Body of pancreas (tissue), 4 donors: ENCODE measurements at regions not wholly inside any gene's neighbourhood (a gene's known extent, or its start where the extent isn't known, plus 50 kb on each side); places are given as distances from the start of the nearest gene placed in this dataset.

Experiments
- ATAC-seq: fragments of 150-250 bp; one replicate; pipeline ENCODE4 v1.9.1; 2016
- DNase-seq, 4 donors: peaks; one replicate each; pipeline ENCODE4 v3.0.0-alpha.2; 2019
- H3K27ac ChIP-seq, 4 donors: fragments of 200-600 bp; sonication (generic); 1 replicate in 3 of 4; 2 replicates in 1 of 4; pipeline versions ENCODE4 v1.5.1 to v1.6.1; 2016 to 2019; ENCODE audit warnings: mild to moderate bottlenecking in 1 of 4, mixed read lengths in 1 of 4, moderate library complexity in 1 of 4
- H3K27me3 ChIP-seq, 2 donors: fragments of 200-600 bp; sonication (generic); one replicate each; pipeline ENCODE4 v1.6.0; 2016; ENCODE audit warnings: mild to moderate bottlenecking in 1 of 2
- H3K36me3 ChIP-seq, 2 donors: fragments of 200-600 bp; sonication (generic); replicated peaks in 1 of 2; 2 replicates each; pipeline ENCODE4 v1.5.1; 2016; ENCODE audit warnings: low read depth in 2 of 2; ENCODE audit not compliant: insufficient read depth in 1 of 2
- H3K4me1 ChIP-seq: fragments of 200-600 bp; sonication (generic); one replicate; pipeline ENCODE4 v1.6.0; 2016
- H3K4me3 ChIP-seq, 2 donors: fragments of 200-600 bp; sonication (generic); 1 replicate in 1 of 2; 2 replicates in 1 of 2; pipeline ENCODE4 v1.5.1; 2016 to 2019
- H3K9me3 ChIP-seq, 3 donors: fragments of 200-600 bp; sonication (generic); 1 replicate in 2 of 3; 2 replicates in 1 of 3; pipeline ENCODE4 v1.5.1; 2016
- POLR2A ChIP-seq, 3 donors: fragments of 450-650 bp; IDR thresholded peaks; one replicate each; pipeline ENCODE4 v1.6.1; 2016; ENCODE audit warnings: antibody characterized with exemption in 3 of 3, mild to moderate bottlenecking in 2 of 3
- WGBS, 2 donors: methylation state at CpG; one replicate each; pipeline ENCODE4 v1.1.5; 2017; 5-methylcytosine and 5-hydroxymethylcytosine counted together
- intact Hi-C: fragments of 100-400 bp; cut with DNase I; formaldehyde crosslinking; loops from one replicate; pipeline ENCODE4 v1.15.1; 2023
- TF ChIP-seq, protein P1 (sequence below), 7 experiments: fragments of 450-650 bp in 4 of 7; fragments of 200-600 bp in 3 of 7; sonication (generic) in 3 of 7; IDR thresholded peaks; one replicate each; pipeline ENCODE4 v1.5.1; 2016 to 2019; ENCODE audit warnings: antibody characterized with exemption in 7 of 7

DNA sequence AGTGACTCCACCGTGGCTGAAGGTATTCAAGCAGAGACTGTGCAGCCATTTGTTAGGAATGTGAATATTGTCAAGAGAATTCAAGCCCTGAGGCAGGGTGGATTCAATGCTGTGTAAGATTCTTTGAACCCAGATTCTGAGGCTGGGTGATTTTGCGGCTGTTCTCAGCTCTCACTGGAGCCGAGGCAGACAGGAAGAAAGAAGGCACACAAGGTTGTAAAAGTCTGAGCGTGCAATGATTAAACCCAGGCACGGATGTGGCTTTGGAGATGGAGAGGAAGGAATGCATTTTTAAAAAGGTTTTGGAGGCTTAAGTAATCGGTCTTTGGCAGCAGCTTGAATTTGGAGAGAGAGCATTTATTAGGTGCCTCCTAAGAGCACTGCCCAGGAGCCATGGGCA lies 187.9 kb downstream of the KATNAL1 start:
- H3K27me3 ChIP-seq, result no peaks in the 10 kb centered on the region
- intact Hi-C loops, result loop anchor here (10.0 kb wide), 1 partner anchor 605 kb away; no protein-coding TSS in a partner anchor
- H3K9me3 ChIP-seq, result no peaks in the 10 kb centered on the region
- DNase-seq (no peak), ATAC-seq (no peak)
- no peak overlapping the region for H3K27ac ChIP-seq
- 37 to 46% methylated on average over 6 of the region's 6 CpGs for WGBS, 2 donors
- TF ChIP-seq, protein P1, sequence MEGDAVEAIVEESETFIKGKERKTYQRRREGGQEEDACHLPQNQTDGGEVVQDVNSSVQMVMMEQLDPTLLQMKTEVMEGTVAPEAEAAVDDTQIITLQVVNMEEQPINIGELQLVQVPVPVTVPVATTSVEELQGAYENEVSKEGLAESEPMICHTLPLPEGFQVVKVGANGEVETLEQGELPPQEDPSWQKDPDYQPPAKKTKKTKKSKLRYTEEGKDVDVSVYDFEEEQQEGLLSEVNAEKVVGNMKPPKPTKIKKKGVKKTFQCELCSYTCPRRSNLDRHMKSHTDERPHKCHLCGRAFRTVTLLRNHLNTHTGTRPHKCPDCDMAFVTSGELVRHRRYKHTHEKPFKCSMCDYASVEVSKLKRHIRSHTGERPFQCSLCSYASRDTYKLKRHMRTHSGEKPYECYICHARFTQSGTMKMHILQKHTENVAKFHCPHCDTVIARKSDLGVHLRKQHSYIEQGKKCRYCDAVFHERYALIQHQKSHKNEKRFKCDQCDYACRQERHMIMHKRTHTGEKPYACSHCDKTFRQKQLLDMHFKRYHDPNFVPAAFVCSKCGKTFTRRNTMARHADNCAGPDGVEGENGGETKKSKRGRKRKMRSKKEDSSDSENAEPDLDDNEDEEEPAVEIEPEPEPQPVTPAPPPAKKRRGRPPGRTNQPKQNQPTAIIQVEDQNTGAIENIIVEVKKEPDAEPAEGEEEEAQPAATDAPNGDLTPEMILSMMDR (IDR thresholded peaks at IDR 0.05), result no peak
- no peak for TF ChIP-seq POLR2A (IDR thresholded peaks at IDR 0.05)
- H3K36me3 ChIP-seq, result no peaks in the 10 kb centered on the region
- H3K4me3 ChIP-seq, result no peak overlapping the region
- peaks cover 16% of the 10 kb centered on the region for H3K4me1 ChIP-seq

DNA sequence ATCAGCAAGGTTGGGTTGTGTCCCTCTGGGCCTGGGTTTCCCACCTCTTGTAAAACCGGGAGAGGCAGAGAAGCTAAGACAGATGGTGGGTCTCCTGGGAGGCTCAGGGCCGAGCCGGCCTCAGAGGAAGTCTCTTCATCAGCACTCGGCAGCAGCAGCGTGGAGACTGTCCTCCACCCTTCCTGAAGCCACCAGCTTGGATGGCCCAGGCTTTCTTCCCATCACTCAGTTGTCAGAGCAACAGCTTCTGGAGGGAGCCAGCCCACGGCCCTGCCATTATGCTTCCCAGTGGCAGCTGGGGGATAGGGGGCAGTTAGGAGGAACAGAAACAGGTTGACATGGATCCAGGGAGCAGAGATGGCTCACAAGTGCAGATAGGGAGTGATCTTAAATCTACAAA lies 191.0 kb downstream of the KATNAL1 start:
- no peaks in the 10 kb centered on the region for H3K9me3 ChIP-seq
- 70 to 73% methylated on average over 6 of the region's 6 CpGs for WGBS, 2 donors
- peaks cover 37% of the 10 kb centered on the region for H3K4me1 ChIP-seq
- ATAC-seq (no peak), DNase-seq (no peak)
- no peak overlapping the region for H3K27ac ChIP-seq
- intact Hi-C loops, result loop anchor here (10.0 kb wide), 1 partner anchor 602 kb away; no protein-coding TSS in a partner anchor
- H3K27me3 ChIP-seq, result no peaks in the 10 kb centered on the region
- no peak for TF ChIP-seq POLR2A (IDR thresholded peaks at IDR 0.05)
- TF ChIP-seq, protein P1 (IDR thresholded peaks at IDR 0.05), result no peak
- no peak overlapping the region for H3K4me3 ChIP-seq
- H3K36me3 ChIP-seq, result no peaks in the 10 kb centered on the region

DNA sequence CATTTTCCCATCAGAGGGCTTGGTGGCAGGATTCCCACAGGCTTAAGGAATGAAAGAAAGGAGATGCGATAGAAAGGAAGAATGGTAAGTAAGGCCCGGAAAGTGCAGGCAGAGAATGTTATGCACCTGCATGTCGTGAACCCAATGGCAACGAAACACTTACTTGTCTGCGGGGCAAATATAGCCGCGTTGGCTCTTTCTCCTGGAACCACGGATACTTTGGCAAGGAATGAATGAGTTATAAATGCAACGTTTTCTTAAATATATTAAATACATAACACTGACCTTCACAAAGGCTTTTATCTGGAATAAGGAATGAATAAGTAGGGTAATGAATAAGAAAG lies 192.1 kb downstream of the KATNAL1 start:
- no peaks in the 10 kb centered on the region for H3K27me3 ChIP-seq
- ATAC-seq, result peak; percentile 10

DNA sequence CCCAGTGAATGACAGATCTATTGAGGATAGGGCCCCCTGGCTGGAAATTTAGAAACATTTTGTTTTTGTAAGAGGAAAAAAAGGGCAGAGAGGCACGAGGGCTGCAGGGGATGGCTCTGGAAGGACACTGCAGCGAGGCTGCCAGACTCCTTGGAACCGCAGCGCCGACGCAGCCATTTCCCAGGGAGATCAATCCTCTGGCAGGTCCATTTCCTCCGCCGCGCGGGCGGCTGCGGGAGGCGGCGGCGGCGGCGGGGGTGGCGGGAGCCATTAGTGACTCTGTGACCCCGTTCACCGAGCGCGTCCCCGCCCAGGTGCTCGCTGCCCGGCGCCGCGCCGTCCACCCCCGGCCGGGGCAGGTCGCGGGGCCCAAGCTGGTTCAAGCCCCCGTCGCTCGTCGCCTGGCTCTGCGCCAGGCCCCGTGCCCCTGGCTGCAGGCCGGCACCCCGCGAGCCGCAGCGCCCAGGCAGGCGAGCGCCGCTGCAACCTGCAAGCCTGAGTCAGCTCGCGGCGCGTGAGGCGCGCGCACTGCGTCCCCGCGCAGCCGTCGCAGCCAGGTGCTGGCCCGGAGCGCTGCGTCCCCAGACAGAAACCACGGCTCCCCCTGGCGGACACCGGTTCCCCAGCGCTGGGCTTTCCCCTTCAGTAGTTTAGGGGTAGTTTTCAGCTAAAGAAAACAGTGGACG lies 192.6 kb downstream of the KATNAL1 start:
- Histone ChIP-seq H3K27ac (peak overlapping the region; percentile 75 to 91 (median 82)), H3K4me1 (peaks cover 36% of the 10 kb centered on the region), H3K9me3 (no peaks in the 10 kb centered on the region), H3K4me3 (peak overlapping the region in 1 of 2 donors; percentile 26), H3K36me3 (no peaks in the 10 kb centered on the region), H3K27me3 (no peaks in the 10 kb centered on the region)
- intact Hi-C loops, result loop anchor here (5.0 to 10.0 kb wide), 2 partner anchors 337 to 600 kb away; no protein-coding TSS in a partner anchor
- ATAC-seq, result peak; percentile 87
- TF ChIP-seq, protein P1 (IDR thresholded peaks at IDR 0.05), result peak; percentile 87 to 97 (median 93)
- peak; percentile 33 to 61 (median 50) for TF ChIP-seq POLR2A (IDR thresholded peaks at IDR 0.05)
- 0 to 1% methylated on average over 16 to 59 of the region's 67 CpGs for WGBS, 2 donors
- DNase-seq, result peak; percentile 92 to 96 (median 92)

More for the DNA sequence above, 192.1 kb downstream of the KATNAL1 start:
- Histone ChIP-seq H3K9me3 (no peaks in the 10 kb centered on the region), H3K27ac (peak overlapping the region in 3 of 4 donors; percentile 78 to 91 (median 86)), H3K36me3 (no peaks in the 10 kb centered on the region), H3K4me1 (peaks cover 37% of the 10 kb centered on the region), H3K4me3 (no peak overlapping the region)
- intact Hi-C loops, result loop anchor here (10.0 kb wide), 1 partner anchor 600 kb away; no protein-coding TSS in a partner anchor
- DNase-seq, result no peak
- TF ChIP-seq, protein P1 (IDR thresholded peaks at IDR 0.05), result no peak
- TF ChIP-seq POLR2A (IDR thresholded peaks at IDR 0.05), result no peak
- WGBS, 2 donors, result 2 to 3% methylated on average over 9 of the region's 9 CpGs
